NT2/D1 (cell line): ENCODE measurements at regions not wholly inside any gene's neighbourhood (a gene's known extent, or its start where the extent isn't known, plus 50 kb on each side); places are given as distances from the start of the nearest gene placed in this dataset.

Source experiments
- DNase-seq: peaks from one replicate; pipeline ENCODE4 v3.0.0-alpha.2; 2011; ENCODE audit warnings: low read depth, low spot score
- H3K27me3 ChIP-seq: 2 replicates; pipeline ENCODE4 v1.6.0; 2011; ENCODE audit warnings: mild to moderate bottlenecking; ENCODE audit not compliant: insufficient read length, insufficient read depth
- H3K36me3 ChIP-seq: 2 replicates; pipeline ENCODE4 v1.6.1; 2011; ENCODE audit warnings: mild to moderate bottlenecking, low read length, mixed read lengths; ENCODE audit not compliant: insufficient read depth, insufficient read length
- H3K4me1 ChIP-seq: 2 replicates; pipeline ENCODE4 v1.5.1; 2011; ENCODE audit not compliant: insufficient read depth, insufficient read length
- H3K4me3 ChIP-seq: 2 replicates; pipeline ENCODE4 v1.5.1; 2011; ENCODE audit warnings: low read depth; ENCODE audit not compliant: insufficient read length
- H3K9ac ChIP-seq: 2 replicates; pipeline ENCODE4 v1.6.0; 2011; ENCODE audit warnings: low read depth; ENCODE audit not compliant: insufficient read length
- H3K9me3 ChIP-seq: 2 replicates; pipeline ENCODE4 v1.5.1; 2011; ENCODE audit warnings: mild to moderate bottlenecking, low read length; ENCODE audit not compliant: insufficient read depth
- SUZ12 ChIP-seq: IDR thresholded peaks from 2 replicates; pipeline ENCODE4 v1.6.1; 2011; ENCODE audit not compliant: insufficient read length, insufficient read depth; ENCODE audit errors: extremely low read depth
- YY1 ChIP-seq: IDR thresholded peaks from 2 replicates; pipeline ENCODE4 v1.6.1; 2011; ENCODE audit not compliant: insufficient read length, insufficient read depth
- ZNF274 ChIP-seq: IDR thresholded peaks from 2 replicates; pipeline ENCODE4 v1.6.1; 2011; ENCODE audit warnings: mild to moderate bottlenecking, low read depth, low read length

GRCh38 chr2:122748552-122749011 lies 993.1 kb downstream of the TSN start:
- TF ChIP-seq ZNF274: no peak
- no peak for TF ChIP-seq SUZ12
- TF ChIP-seq YY1: no peak
- H3K9me3 ChIP-seq: no peaks in the 10 kb centered on the region
- no peak overlapping the region for H3K9ac ChIP-seq
- DNase-seq: no peak
- no peak overlapping the region for H3K4me3 ChIP-seq
- no peaks in the 10 kb centered on the region for H3K36me3 ChIP-seq
- no peaks in the 10 kb centered on the region for H3K27me3 ChIP-seq
- H3K4me1 ChIP-seq: no peaks in the 10 kb centered on the region

DNA sequence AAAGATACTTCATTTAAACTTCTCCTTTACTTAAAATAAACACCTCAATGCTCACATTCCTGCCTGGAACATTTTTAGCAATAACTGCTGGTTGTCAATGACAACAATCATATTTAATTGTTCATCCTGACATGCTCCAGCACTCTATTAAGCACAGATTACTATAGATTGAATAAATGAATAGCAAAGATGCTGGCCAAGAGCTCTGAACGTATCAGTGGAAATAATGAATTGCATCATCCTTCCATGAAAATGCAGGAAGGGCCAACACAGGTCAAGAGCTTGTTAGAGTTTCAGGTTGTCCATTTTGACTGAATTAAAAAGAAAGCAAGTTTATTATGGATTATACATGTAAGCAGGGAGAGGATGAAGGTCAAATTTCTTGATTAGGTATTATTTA lies 994.0 kb downstream of the TSN start:
- H3K9ac ChIP-seq: no peak overlapping the region
- no peaks in the 10 kb centered on the region for H3K4me1 ChIP-seq
- no peaks in the 10 kb centered on the region for H3K36me3 ChIP-seq
- TF ChIP-seq ZNF274: no peak
- no peak for TF ChIP-seq SUZ12
- TF ChIP-seq YY1: no peak
- H3K9me3 ChIP-seq: no peaks in the 10 kb centered on the region
- DNase-seq: no peak
- no peak overlapping the region for H3K4me3 ChIP-seq
- no peaks in the 10 kb centered on the region for H3K27me3 ChIP-seq

GRCh38 chr2:122750095-122750494 lies 994.6 kb downstream of the TSN start:
- Histone ChIP-seq H3K36me3 (no peaks in the 10 kb centered on the region), H3K9ac (no peak overlapping the region), H3K4me1 (no peaks in the 10 kb centered on the region), H3K27me3 (no peaks in the 10 kb centered on the region), H3K4me3 (no peak overlapping the region), H3K9me3 (no peaks in the 10 kb centered on the region)
- no peak for DNase-seq
- TF ChIP-seq ZNF274 (no peak), YY1 (no peak)

- TF ChIP-seq ZNF274: no peak
- no peak for TF ChIP-seq YY1
- no peak for TF ChIP-seq SUZ12
- no peak overlapping the region for H3K4me3 ChIP-seq
These were observed 995.4 kb downstream of the TSN start for GRCh38 chr2:122750808-122751207.

GRCh38 chr2:122753336-122753735 lies 997.9 kb downstream of the TSN start:
- Histone ChIP-seq H3K4me1 (no peaks in the 10 kb centered on the region), H3K36me3 (no peaks in the 10 kb centered on the region), H3K27me3 (no peaks in the 10 kb centered on the region), H3K9ac (no peak overlapping the region), H3K4me3 (no peak overlapping the region), H3K9me3 (no peaks in the 10 kb centered on the region)
- no peak for DNase-seq
- TF ChIP-seq SUZ12 (no peak), YY1 (no peak), ZNF274 (no peak)

More at GRCh38 chr2:122750808-122751207, 995.4 kb downstream of the TSN start:
- H3K27me3 ChIP-seq: no peaks in the 10 kb centered on the region
- H3K4me1 ChIP-seq: no peaks in the 10 kb centered on the region
- DNase-seq: no peak
- no peaks in the 10 kb centered on the region for H3K9me3 ChIP-seq
- H3K9ac ChIP-seq: no peak overlapping the region
- no peaks in the 10 kb centered on the region for H3K36me3 ChIP-seq

DNA sequence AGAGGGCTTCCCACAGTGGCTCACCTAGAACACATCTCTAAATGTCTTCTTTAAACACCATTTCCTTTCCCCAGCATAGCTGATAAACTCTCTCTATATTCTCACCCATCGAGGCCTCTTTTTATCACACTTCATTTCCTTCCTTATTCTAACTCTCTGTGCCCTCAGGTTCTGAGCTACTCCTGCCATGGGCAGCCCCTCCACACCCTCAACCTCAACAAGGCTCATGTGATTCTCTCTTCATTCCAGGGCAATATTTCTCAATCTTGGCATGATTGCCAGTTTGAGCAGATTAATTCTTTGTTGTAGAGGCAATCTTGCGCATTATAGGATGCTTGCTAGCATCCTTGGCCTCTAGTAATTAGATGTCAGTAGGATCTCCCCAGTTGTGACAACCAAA lies 999.1 kb downstream of the TSN start:
- Histone ChIP-seq H3K27me3 (no peaks in the 10 kb centered on the region), H3K36me3 (no peaks in the 10 kb centered on the region), H3K4me1 (no peaks in the 10 kb centered on the region), H3K9me3 (no peaks in the 10 kb centered on the region), H3K9ac (no peak overlapping the region), H3K4me3 (no peak overlapping the region)
- no peak for DNase-seq
- TF ChIP-seq YY1: no peak

DNA sequence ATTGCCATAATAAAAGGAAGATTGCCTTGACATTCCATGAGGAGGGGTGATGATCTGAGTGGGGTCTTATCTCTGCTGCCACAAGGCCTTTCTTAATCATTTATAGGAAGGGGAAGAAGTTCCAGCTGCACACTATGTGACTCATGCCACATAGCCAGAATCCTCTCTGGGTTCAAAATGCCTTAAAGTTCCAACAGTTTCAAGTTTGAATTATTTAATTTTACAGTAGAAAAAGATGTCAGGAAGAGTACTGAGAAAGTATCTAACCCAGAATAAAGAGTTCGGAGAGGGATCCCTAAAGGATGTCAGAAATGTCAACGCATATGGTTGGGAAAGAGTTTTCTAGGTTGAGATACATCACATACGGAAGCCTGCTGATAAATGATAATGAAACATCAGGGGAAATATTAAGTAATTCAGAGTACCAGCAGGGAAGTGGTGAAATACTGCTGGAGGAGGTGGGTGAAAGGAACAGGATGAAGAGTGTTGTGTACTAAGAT lies 999.9 kb downstream of the TSN start:
- TF ChIP-seq SUZ12 (no peak), ZNF274 (no peak), YY1 (no peak)
- DNase-seq: no peak
- Histone ChIP-seq H3K4me1 (no peaks in the 10 kb centered on the region), H3K36me3 (no peaks in the 10 kb centered on the region), H3K27me3 (no peaks in the 10 kb centered on the region), H3K4me3 (no peak overlapping the region), H3K9me3 (no peaks in the 10 kb centered on the region), H3K9ac (no peak overlapping the region)

DNA sequence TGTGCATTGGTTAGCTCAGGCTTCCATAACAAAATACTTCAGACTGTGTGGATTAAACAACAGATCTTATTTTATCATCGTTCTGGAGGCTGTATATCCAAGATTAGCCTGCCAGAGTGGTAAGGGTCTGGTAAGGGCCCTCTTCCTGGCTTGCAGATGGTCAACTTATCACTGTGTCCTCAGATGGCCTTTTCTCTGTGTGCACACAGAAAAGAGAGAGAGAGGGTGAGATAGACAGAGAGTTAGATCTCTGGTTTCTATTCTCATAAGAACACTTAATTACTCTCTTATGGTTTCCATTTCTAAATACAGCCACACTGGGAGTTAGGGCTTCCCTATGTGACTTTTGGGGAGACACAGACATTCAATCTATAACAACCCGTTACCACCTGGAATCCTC lies 1003.5 kb downstream of the TSN start:
- no peak for DNase-seq
- H3K36me3 ChIP-seq: no peaks in the 10 kb centered on the region
- H3K27me3 ChIP-seq: no peaks in the 10 kb centered on the region
- no peaks in the 10 kb centered on the region for H3K4me1 ChIP-seq
- H3K9ac ChIP-seq: no peak overlapping the region
- no peak overlapping the region for H3K4me3 ChIP-seq
- H3K9me3 ChIP-seq: no peaks in the 10 kb centered on the region
- TF ChIP-seq SUZ12 (no peak), ZNF274 (no peak), YY1 (no peak)
